Neural cell (in vitro differentiated cells): ENCODE measurements at regions not wholly inside any gene's neighbourhood (a gene's known extent, or its start where the extent isn't known, plus 50 kb on each side); places are given as distances from the start of the nearest gene placed in this dataset.

Experiments used
- H2AFZ ChIP-seq: fragments of 200-600, 300-800 bp; sonication (generic), shearing (Covaris generic); 2 replicates; pipeline ENCODE4 v1.6.0; 2014; ENCODE audit warnings: low read depth, mild to moderate bottlenecking, antibody characterized with exemption, low read length, moderate library complexity
- H3F3A ChIP-seq: fragments of 200-600 bp; shearing (Covaris generic); 2 replicates; pipeline ENCODE4 v1.6.1; 2016; ENCODE audit warnings: mild to moderate bottlenecking, moderate library complexity, mixed read lengths, antibody characterized with exemption, low read length; ENCODE audit not compliant: insufficient read depth, poor library complexity, severe bottlenecking
- H3K27ac ChIP-seq: fragments of 200-600, 300-800 bp; sonication (generic), shearing (Covaris generic); 2 replicates; pipeline ENCODE4 v1.5.1; 2014; ENCODE audit warnings: mild to moderate bottlenecking, low read length, moderate library complexity
- H3K27me3 ChIP-seq: fragments of 300-800, 200-600 bp; sonication (generic), shearing (Covaris generic); 2 replicates; pipeline ENCODE4 v1.6.0; 2014; ENCODE audit warnings: mild to moderate bottlenecking, low read depth, low read length, moderate library complexity; ENCODE audit not compliant: insufficient read depth
- H3K36me3 ChIP-seq: fragments of 300-800, 200-600 bp; sonication (generic), shearing (Covaris generic); 2 replicates; pipeline ENCODE4 v1.5.1; 2014; ENCODE audit warnings: mild to moderate bottlenecking, antibody characterized with exemption, low read length, moderate library complexity; ENCODE audit not compliant: insufficient read depth
- H3K4me2 ChIP-seq: fragments of 300-800, 200-600 bp; sonication (generic), shearing (Covaris generic); 2 replicates; pipeline ENCODE4 v1.6.0; 2014; ENCODE audit warnings: mild to moderate bottlenecking, low read length
- H3K4me3 ChIP-seq: fragments of 300-800, 200-600 bp; sonication (generic), shearing (Covaris generic); 2 replicates; pipeline ENCODE4 v1.5.1; 2014; ENCODE audit warnings: mild to moderate bottlenecking, low read length, moderate library complexity
- H3K79me2 ChIP-seq: fragments of 200-600 bp; shearing (Covaris generic); replicated peaks from 2 replicates; pipeline ENCODE4 v1.6.0; 2014; ENCODE audit warnings: mild to moderate bottlenecking, low read length, moderate library complexity; ENCODE audit not compliant: insufficient read depth
- H3K9ac ChIP-seq: fragments of 300-800, 200-600 bp; sonication (generic), shearing (Covaris generic); 2 replicates; pipeline ENCODE4 v1.6.1; 2016; ENCODE audit warnings: mild to moderate bottlenecking, low read length, mixed read lengths
- H3K9me2 ChIP-seq: fragments of 200-600 bp; shearing (Covaris generic); 2 replicates; pipeline ENCODE4 v1.6.1; 2016; ENCODE audit warnings: mild to moderate bottlenecking, low read length, mixed read lengths; ENCODE audit not compliant: insufficient read depth
- H3K9me3 ChIP-seq: fragments of 200-600, 300-800 bp; sonication (generic), shearing (Covaris generic); 2 replicates; pipeline ENCODE4 v1.6.1; 2016; ENCODE audit warnings: mild to moderate bottlenecking, mixed run types, low read length, moderate library complexity, mixed read lengths
- H4K20me1 ChIP-seq: fragments of 200-600 bp; shearing (Covaris generic); 2 replicates; pipeline ENCODE4 v1.6.1; 2016; ENCODE audit warnings: mild to moderate bottlenecking, mixed run types; ENCODE audit not compliant: insufficient read depth
- CTCF ChIP-seq: fragments of 450-650 bp; IDR thresholded peaks from 2 replicates; pipeline ENCODE4 v1.5.1; 2014; ENCODE audit warnings: antibody characterized with exemption, mild to moderate bottlenecking, moderate library complexity; ENCODE audit not compliant: poor library complexity, severe bottlenecking
- EP300 ChIP-seq: fragments of 450-650 bp; conservative IDR thresholded peaks from 2 replicates; pipeline ENCODE4 v1.6.1; 2014; ENCODE audit warnings: antibody characterized with exemption, mild to moderate bottlenecking, moderate library complexity; ENCODE audit not compliant: poor library complexity, severe bottlenecking
- EZH2 ChIP-seq: fragments of 200-600, 300-800 bp; shearing (Covaris generic), sonication (generic); IDR thresholded peaks from 2 replicates; pipeline ENCODE4 v1.6.1; 2014; ENCODE audit warnings: antibody characterized with exemption, low read length, borderline replicate concordance, mild to moderate bottlenecking; ENCODE audit not compliant: insufficient read depth, poor library complexity, severe bottlenecking
- MXI1 ChIP-seq: fragments of 450-650 bp; conservative IDR thresholded peaks from 2 replicates; pipeline ENCODE4 v1.6.1; 2014; ENCODE audit warnings: antibody characterized with exemption, mild to moderate bottlenecking; ENCODE audit not compliant: poor library complexity, severe bottlenecking
- POLR2AphosphoS5 ChIP-seq: IDR thresholded peaks from 2 replicates; pipeline ENCODE4 v1.6.1; 2012
- RAD21 ChIP-seq: fragments of 450-650 bp; conservative IDR thresholded peaks from 2 replicates; pipeline ENCODE4 v1.6.1; 2014; ENCODE audit warnings: antibody characterized with exemption, mild to moderate bottlenecking, moderate library complexity
- REST ChIP-seq: IDR thresholded peaks from 2 replicates; pipeline ENCODE4 v1.6.1; 2012; ENCODE audit warnings: borderline replicate concordance
- SMC3 ChIP-seq: fragments of 450-650 bp; conservative IDR thresholded peaks from 2 replicates; pipeline ENCODE4 v1.6.1; 2014; ENCODE audit warnings: antibody characterized with exemption, mild to moderate bottlenecking, moderate library complexity; ENCODE audit not compliant: poor library complexity
- TAF1 ChIP-seq: IDR thresholded peaks from 2 replicates; pipeline ENCODE4 v1.6.1; 2012; ENCODE audit warnings: low read depth

- TF ChIP-seq CTCF, result no peak
- TF ChIP-seq POLR2AphosphoS5, result no peak
- TF ChIP-seq SMC3, result no peak
- TF ChIP-seq MXI1, result no peak
- no peak for TF ChIP-seq EP300
- no peak for TF ChIP-seq REST
- TF ChIP-seq TAF1, result no peak
- Histone ChIP-seq H3K79me2 (no peaks in the 10 kb centered on the region), H2AFZ (no peak overlapping the region), H3K9me2 (no peaks in the 10 kb centered on the region), H3K9ac (no peak overlapping the region), H3K9me3 (no peaks in the 10 kb centered on the region), H3K27ac (no peak overlapping the region), H4K20me1 (no peaks in the 10 kb centered on the region), H3K4me3 (no peak overlapping the region), H3K4me2 (no peak overlapping the region), H3K36me3 (no peaks in the 10 kb centered on the region), H3K27me3 (no peaks in the 10 kb centered on the region), H3F3A (no peaks in the 10 kb centered on the region)
Measured at GRCh38 chr21:16708101-16708835, 804.6 kb upstream of the CXADR start.

- H3K9ac ChIP-seq, result no peak overlapping the region
- TF ChIP-seq CTCF, result no peak
- TF ChIP-seq MXI1, result no peak
- TF ChIP-seq POLR2AphosphoS5, result no peak
- TF ChIP-seq RAD21, result no peak
- TF ChIP-seq SMC3, result no peak
- TF ChIP-seq TAF1, result no peak
- TF ChIP-seq EZH2, result no peak
- no peak for TF ChIP-seq REST
- no peak for TF ChIP-seq EP300
- H4K20me1 ChIP-seq, result no peaks in the 10 kb centered on the region
- no peak overlapping the region for H2AFZ ChIP-seq
- no peaks in the 10 kb centered on the region for H3F3A ChIP-seq
- no peak overlapping the region for H3K4me3 ChIP-seq
- H3K79me2 ChIP-seq, result no peaks in the 10 kb centered on the region
- H3K9me3 ChIP-seq, result no peaks in the 10 kb centered on the region
- H3K36me3 ChIP-seq, result no peaks in the 10 kb centered on the region
- no peak overlapping the region for H3K4me2 ChIP-seq
- H3K27ac ChIP-seq, result no peak overlapping the region
- H3K27me3 ChIP-seq, result no peaks in the 10 kb centered on the region
- H3K9me2 ChIP-seq, result no peaks in the 10 kb centered on the region
Measured at GRCh38 chr21:16709866-16710550, 802.8 kb upstream of the CXADR start.
